Ishikawa (cell line): ENCODE measurements at regions not wholly inside any gene's neighbourhood (a gene's known extent, or its start where the extent isn't known, plus 50 kb on each side); places are given as distances from the start of the nearest gene placed in this dataset.

Source experiments
- REST ChIP-seq: IDR thresholded peaks from 2 replicates; pipeline ENCODE4 v1.6.1; 2012; ENCODE audit warnings: low read depth, mild to moderate bottlenecking
- USF1 ChIP-seq: IDR thresholded peaks from 2 replicates; pipeline ENCODE4 v1.6.1; 2012

GRCh38 chr5:174342696-174343095, 297.2 kb downstream of the NSG2 start:
- no peak for TF ChIP-seq USF1
- no peak for TF ChIP-seq REST
